ENCODE measurements at regions not wholly inside any gene's neighbourhood (a gene's known extent, or its start where the extent isn't known, plus 50 kb on each side); places are given as distances from the start of the nearest gene placed in this dataset.

DNA sequence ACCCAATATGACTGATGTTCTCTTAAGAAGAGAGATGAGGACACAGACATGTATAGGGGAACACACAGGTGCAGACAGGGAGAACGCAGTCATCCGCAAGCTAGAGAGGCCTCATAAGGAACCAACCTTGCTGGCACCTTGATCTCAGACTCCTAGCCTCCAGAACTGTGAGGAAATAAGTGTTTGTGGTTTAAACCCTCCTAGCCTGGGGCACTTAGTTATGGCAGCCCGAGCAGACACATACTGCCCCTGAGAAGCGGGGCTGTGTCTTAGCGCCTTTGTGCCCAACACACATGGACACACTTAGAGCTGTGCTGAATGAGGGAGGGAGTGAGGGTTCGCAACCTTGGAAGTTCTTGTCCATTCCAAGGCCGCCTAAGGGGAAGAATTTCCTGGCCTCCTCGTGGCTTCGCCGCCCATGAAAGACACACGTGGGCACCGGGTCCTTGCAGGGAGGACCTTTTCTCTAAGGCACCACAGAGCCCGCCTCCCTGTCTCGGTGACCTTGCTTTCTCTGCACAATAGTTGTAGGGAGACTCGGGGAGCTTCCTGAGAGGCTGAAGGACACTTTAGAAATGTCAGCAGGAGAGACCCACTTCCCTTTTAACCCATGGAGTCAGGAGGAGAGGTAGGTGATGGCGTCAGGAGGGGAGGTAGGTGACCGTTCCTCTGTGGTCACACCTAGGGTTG, 224.5 kb upstream of the HDAC4 start:
- no peak for DNase-seq (ENCODE audit: low read depth)

DNA sequence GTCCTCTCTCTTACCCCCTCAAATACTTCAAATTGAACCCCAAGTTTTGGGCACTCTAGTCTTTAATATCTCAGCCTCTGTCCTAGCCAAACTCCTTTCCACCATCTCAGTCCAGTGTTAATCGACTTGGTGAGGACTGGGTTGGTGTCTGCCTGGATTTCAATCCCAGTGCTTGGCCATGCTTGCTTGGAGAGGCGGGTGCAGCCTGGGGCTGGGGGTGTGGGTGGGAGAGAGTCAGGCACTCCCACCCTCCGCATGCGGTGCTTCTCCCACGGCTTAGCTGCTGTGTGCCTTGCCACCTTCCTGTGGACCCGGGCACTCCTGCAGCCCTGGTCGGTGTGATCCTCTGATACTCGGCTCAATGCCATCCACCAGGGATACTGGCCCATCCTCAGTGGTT, 220.8 kb upstream of the HDAC4 start:
- DNase-seq (ENCODE audit: low read depth): no peak

DNA sequence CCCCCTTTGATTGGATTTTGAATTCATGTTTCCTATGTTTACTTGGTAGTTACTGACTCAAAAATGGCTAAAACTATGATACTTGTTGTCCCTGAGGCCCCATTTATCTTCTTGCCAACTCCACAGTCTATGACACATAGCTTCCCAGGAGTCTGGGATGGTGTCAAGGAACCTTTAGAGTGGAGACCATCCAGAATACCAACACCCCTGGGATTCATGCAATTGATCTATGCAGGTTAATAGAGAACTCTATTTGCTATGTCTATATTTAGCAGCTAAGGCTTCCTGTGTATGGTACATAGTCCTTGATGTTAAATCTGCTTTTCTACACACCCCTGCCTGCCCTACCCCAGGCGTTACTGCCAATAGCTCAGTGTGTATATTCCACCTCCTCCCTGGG, 218.5 kb upstream of the HDAC4 start:
- no peak for DNase-seq (ENCODE audit: low read depth)

DNA sequence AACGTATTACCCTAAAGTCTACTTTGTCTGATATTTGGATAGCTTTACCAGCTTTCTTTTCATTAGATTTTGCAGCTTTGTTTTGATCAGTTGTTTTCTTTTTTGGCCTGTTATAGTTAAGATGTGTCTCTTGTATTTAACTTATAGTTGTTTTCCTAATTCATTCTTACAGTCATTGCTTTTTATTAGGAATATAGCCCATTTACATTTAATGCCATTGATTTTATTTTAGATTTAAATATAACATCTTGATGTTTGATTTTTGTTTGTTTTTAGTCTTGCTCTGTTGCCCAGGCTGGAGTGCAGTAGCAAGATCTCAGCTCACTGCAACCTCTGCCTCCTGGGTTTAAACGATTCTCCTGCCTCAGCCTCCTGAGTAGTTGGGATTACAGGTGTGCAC, 215.9 kb upstream of the HDAC4 start:
- DNase-seq (ENCODE audit: low read depth): no peak

DNA sequence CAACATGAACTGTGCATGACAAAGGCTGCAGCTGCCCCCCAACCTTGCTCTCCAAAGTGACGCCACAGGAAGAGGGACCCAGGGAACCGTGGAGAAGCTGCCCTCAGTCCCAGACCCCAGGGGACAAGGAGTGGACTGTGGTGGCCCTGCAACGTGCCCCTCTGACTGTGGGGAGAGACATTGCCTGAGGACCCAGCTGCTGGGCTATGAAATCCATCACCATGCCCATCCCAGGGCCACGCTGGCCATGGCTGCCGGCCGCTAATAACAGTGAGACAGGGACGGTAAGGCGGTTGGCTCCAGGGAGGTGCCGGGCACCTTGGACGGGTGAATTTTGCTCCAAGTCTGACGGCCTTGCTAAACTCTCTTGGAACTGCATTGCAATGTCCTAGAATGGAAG, 211.3 kb upstream of the HDAC4 start:
- DNase-seq (ENCODE audit: low read depth): no peak

DNA sequence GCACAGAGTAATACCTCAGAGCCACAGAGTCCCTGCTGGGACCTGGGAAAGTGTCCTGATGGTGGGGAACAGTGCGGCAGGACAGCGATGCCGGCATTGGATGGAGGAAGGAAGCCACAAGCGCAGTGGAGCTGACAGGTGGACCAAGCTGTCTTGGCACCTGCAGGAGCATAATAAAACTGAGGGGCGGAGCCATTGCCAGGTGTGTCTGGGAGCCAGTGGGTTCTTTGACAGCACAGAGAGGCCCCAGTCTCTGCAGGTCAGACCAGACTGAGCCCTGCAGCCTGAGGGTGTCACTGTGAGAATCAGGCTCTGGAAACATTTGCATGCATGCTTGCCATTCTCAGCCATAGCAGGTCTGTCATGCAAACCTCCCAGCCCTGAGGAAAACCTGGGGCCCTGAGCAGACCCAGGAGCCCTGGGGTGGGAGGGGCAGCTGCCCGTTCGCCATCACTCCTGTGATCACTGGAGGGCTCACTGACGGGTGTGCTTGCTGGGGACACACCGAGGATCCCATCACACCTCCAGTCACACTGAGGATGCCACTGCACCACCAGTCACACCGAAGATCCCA, 210.5 kb upstream of the HDAC4 start:
- DNase-seq (ENCODE audit: low read depth): no peak

DNA sequence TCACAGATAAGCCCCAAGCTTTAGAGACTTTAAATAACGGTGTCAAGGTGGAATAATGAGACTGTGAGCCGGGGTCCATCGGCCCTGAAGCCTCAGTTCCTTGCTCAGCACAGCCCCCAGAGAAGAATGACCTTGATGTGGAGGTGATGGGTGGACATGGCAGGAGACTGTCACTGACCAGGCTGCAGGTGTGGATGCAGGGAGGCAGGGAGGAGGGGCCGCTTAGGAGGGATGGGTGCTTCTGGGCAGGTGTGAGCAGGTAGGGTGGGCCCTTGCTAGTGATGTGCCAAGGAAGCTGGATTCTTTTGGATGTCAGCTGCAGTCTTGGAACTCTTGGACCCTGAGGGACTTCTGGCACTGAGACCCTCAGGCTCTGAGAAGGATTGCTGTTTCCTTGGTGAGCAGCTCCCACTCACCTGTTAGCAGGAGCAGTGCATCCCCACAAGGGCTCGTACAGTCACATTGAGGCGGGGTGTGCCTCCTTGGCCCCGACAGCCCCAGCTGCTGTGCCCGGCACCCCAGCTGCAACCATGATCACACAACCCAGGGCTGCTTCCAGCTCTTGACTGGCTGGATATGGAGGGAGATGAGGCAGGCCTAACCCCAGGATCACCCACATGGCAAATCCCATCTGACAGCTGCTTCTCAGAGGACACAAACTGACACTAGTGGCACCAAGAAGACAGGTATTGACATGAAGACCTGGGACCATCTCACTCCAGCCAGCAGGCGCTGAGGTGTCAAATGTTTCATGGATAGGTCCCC, 209.8 kb upstream of the HDAC4 start:
- DNase-seq (ENCODE audit: low read depth): no peak

DNA sequence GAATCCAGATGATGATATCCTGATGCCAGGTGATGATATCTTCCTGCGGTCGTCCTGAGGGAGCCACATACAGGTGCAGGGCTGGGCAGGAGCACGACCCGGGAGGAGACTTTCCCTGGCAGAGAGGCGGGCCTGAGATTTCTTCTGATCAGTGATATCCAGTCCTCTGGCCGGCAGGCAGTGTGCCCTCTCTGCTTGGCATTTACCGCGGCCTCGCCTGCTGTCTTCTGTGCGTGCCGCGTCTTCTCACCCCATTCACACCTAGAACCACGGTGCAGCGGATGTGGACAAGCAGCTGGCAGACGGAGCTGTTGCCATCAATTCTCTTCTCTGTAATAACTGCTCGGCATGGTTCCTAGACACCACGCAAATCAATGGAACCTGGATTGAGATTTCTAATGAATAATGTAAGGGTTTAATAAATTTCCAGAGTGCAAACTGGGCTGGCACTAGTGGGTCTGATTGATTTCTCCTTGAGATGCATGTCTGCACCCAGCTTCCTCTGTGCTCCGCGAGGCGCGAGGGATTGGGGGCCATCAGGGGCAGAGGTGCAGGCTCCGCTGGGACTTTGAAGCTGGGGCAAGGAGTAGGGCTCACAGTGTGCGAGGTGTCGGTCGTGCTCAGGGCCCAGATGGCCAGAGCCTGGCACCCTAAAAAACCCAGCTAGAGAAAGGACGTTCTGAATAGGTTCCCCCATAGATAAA, 208.9 kb upstream of the HDAC4 start:
- DNase-seq (ENCODE audit: low read depth): no peak

DNA sequence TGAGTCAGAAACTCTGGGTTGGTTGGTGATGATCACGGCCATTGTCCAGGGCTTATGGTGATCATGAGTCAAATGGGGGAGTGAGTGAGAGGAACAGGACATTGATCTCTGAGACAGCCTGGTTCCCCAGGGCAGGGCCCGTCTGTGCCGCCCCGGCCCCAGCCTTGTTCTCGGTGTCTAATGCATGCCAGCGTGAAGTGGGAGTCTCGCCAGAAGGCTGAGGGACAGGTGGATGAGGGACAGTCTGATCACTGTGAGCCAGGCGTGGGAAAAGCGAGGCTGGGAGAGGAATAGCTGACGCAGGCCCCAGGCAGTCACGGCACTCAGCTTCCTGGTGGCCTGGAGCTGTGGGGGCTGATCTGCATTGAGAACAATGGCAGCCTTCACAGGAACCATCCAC, 208.3 kb upstream of the HDAC4 start:
- DNase-seq (ENCODE audit: low read depth): no peak

DNA sequence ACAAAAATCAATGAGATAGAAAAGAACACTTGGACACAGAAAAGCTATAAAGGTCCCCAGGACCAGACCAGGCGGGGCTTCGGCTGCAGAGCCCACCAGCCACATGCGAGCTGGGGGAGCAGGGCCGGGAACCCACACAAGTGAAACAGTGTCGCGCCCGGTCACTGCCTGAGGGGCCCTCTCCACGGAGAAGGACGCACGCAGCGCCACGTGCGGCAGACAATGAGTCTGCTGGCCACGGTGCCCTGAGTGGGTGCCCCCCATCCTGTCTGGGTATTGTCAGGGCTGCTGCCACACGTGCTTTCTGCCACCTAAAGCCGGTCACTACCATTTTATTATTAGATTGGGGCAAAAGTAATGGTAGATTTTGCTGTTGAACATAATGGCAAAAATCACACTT, 207.9 kb upstream of the HDAC4 start:
- DNase-seq (ENCODE audit: low read depth): no peak

DNA sequence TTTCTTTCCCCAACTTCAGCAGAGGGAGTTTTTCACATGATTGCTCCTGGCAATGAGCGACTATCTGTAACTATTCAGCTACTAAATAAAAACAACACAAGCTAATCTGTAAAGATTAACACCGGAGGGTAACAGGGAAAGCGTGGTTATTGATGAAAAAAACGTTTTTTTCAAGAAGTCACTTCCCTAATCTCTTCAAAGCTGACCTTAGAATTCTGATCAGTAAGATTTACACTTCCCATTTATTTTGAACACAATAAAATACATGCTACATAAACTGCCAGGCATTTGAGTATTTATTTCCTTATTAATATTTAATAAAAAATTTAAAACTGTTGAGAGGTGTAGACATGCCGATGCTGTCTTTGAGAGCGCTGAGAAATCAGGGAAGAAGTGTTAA, 207.4 kb upstream of the HDAC4 start:
- no peak for DNase-seq (ENCODE audit: low read depth)

DNA sequence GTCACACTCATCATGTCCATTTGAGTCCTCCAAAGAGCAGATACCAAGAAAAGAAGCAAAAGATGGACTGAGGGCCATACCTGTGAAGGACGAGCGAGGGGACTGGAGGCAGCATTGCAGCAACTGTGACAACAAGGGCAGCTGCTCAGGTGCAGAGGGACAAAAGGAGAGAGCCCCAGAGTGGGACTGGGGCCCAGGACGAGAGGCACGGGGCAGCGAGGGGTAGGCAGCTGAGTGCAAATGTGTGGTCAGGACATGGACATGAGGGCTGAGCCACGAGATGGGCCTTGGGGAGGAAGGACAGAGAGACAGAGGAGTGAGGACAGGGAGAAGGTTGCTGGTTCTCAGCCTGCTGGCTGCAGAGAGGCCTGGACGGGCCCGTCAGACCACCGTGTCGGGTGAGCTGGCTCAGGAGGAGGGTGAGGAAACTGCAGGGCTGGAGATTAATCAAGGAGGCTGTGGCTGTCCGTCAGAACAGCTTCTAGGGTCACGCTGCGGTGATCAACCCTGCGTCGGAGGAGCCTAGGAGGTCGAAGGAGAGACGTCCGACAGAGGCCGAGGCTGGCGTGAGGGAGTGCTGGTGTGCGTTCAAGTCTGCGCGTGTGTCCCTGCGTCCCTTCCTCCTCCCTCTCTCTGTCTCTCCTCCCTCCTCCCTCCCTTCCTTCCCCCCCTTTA, 206.8 kb upstream of the HDAC4 start:
- DNase-seq (ENCODE audit: low read depth): no peak

DNA sequence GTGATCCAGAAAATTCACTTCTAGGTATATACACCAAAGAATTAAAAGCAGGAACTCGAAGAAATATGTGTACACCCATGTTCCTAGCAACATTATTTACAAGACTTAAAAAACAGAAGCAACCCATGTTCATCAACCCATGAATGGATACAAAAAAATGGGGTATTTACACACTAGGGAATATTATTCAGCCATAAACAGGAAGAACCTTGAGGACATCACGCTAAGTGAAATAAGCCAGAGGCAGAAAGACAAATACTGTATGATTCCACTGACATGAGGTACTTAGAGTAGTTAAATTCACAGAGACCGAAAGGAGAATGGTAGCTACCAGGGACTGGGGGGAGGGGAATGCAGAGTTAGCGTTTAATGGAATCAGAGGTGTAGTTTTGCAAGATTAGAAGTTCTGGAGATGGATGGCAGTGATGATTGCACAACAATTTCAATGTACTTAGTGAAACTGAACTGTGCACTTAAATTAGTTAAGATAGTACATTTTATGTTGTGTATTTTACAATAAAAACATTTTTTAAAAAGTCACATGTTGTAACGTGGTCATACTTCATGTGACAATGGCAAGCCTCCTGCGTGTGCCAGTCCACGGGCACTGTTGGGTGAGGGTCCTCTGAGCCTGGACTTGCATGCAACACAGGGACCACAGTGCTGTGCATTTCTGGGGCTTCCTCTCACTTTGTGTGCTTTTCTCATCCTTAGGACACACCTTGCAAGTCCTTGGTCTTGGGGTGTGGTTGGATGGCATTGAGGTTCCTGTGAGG, 206.1 kb upstream of the HDAC4 start:
- no peak for DNase-seq (ENCODE audit: low read depth)

DNA sequence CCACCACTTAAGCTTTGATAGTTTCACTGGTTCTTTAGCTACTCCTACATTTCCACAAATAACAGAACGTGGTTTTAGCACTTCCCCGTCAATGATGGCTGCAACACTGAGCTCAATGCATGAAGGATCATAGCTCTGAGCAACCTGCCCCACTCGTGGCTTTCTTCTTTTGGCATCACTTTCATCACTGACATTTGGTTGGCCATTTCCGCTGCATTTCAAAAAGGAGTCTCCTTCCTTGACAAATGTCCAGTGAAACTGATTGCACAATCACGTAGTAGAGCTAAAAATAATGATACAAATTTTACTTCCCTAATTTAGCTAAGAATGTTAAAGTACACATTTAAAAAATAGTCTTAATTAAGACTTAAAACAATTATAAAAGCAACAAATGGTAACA, 205.2 kb upstream of the HDAC4 start:
- no peak for DNase-seq (ENCODE audit: low read depth)

DNA sequence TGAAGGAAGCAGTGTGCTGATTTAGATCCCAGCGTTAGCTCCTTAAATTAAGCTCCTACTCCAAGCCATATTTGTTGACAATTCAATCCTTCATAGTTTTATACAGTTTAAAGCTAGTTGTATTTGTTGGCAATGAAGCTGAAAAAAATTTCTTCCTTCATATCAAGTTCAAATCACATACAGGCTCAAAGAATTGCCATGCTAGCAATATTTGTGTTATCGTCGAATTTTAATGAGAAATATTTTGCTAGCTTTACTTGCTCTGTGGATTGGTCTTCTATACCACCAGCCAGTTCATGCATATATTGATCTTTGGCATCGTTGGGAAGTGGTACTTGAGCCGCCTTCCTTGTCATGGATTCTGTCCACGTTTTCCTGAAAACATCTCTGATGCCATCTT, 204.6 kb upstream of the HDAC4 start:
- DNase-seq (ENCODE audit: low read depth): no peak

DNA sequence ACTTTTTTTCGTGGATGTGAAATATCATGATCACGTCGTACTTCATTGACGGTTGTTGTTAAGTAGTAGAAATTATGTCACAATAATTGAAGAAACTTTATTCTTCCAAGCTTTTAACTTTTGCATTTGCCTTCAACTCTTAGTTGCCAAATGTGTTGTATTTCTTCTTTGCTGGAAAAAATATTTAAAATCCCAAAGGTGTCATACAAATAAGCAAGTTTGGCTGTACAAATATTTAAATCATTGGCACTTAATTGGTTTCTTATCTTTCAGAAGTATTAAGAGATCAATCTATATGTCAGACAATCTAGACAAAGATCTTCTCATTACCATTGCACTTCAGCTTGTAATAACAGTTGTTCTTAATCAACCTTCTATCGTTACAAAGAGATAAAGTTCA, 204.0 kb upstream of the HDAC4 start:
- DNase-seq (ENCODE audit: low read depth): no peak

DNA sequence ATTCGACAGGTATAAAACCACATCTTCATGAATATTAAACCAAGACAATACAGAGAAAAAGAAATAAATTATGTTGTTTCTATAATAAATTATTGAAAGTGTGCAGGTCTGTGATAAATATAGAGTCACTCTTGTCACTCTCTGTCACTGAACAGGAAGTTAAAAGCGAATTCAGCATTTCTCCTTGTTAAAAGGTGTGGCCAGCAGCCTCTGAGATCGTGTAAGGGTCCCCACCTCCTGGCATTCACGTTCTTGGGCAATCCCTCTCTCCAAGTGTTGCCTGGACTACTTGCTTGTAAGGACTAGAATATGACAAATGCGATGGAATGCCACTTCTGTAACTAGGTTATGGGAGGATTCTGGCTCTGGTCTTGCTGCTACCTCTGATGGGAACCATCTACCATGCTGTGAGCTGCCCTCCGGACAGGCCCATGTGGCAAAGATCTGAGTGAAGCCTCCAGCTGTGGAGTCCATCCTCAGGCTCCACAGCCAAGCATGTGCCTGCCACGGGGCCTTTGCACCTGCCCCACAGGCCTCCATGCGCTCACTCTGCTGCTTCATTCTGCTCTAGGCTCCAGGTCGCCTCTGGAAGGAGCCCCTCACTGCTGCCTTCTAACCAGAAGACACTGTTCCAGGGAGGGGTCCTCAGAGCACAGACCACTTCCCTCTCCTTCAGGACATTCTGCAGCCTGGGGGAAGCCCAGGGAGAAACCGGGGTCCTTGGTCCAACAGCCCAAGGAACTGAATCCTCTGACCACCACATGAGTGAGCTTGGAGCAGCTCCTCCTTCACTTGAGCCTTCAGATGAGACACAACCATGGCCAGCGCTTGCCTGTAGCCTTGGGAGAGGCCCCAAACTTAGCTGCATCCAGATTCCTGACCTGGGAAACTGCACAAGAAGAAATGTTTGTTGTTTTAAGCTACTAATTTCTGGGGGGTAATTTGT, 202.9 kb upstream of the HDAC4 start:
- no peak for DNase-seq (ENCODE audit: low read depth)

DNA sequence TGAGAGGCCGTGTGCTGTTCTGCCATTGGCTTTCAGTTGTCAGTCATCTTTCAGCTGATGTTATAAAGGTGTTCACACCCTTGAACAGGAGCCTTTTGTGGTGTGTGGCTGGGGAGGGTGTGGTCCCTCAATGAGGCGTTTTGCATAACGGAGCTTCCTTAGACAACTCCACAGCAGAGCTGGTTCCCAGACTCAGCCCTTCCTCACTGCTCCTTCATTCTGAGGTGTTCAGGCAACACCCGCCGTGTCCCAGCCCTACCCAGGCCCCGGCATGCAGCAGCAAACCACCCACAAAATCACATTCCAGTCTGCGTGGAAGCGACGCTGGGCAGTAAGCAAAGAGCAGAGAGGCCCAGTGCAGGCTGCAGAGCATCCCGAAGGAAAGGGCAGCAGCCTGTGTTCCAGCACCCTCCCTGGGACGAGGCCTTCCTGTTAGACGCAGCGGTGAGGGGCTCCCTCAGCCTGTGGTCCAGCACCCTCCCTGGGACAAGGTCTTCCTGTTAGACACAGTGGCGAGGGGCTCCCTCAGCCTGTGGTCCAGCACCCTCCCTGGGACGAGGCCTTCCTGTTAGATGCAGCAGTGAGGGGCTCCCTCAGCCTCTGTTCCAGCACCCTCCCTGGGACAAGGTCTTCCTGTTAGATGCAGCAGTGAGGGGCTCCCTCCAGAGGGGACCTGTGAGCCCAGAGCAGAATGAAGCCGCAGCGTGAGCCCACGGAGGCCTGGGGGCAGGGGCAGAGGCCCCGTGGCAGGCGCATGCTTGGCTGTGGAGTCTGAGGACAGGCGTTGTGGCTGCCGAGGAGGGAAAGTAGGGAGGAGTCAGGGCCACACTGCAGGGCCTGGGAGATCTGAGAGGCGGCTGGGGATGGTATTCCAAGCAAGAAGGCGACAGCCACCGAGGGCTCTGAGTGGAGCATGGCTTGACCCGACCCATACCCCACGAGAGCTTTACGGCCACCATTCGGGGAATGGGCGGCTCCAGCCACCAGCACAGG, 201.8 kb upstream of the HDAC4 start:
- DNase-seq (ENCODE audit: low read depth): no peak

DNA sequence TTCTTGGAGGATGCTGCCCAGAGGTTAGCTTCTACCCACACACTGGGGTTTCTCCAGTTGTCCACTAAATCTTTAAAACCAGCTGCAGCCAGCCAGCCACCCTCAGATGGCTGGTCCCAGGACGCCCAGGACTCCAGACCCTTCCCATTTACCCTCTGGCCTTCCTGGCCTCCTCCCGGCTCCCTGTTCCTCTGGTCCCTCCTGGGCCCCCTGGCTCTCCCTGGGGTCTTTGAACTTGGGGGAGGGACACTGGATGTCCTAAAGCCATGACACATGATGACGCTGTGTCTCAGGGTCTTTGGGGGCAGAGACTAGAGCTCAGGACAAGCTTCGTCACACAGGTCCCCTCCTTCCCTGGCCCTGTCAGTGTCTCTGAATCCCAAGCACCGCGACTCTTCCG, 201.1 kb upstream of the HDAC4 start:
- DNase-seq (ENCODE audit: low read depth): no peak
